NCI-H460 (cell line): ENCODE measurements at regions not wholly inside any gene's neighbourhood (a gene's known extent, or its start where the extent isn't known, plus 50 kb on each side); places are given as distances from the start of the nearest gene placed in this dataset.

Source experiments
- DNase-seq: peaks from one replicate; pipeline ENCODE4 v3.0.0-alpha.2; 2016; ENCODE audit warnings: low read depth; ENCODE audit errors: extremely low read depth

- DNase-seq, result no peak
Measured at GRCh38 chr4:61036071-61036684, 163.9 kb upstream of the ADGRL3 start.

- no peak for DNase-seq
Measured at GRCh38 chr4:61041527-61041926, 158.6 kb upstream of the ADGRL3 start.

GRCh38 chr4:61044837-61045236, 155.3 kb upstream of the ADGRL3 start:
- no peak for DNase-seq

- no peak for DNase-seq
Measured at GRCh38 chr4:61049018-61049417, 151.1 kb upstream of the ADGRL3 start.

- no peak for DNase-seq
Measured at GRCh38 chr4:61067381-61067780, 132.7 kb upstream of the ADGRL3 start.

- no peak for DNase-seq
Measured at GRCh38 chr4:61068060-61068459, 132.1 kb upstream of the ADGRL3 start.

- DNase-seq, result no peak
Measured at GRCh38 chr4:61068745-61069144, 131.4 kb upstream of the ADGRL3 start.

- DNase-seq, result no peak
Measured at GRCh38 chr4:61070269-61070668, 129.9 kb upstream of the ADGRL3 start.

- no peak for DNase-seq
Measured at GRCh38 chr4:61079427-61079826, 120.7 kb upstream of the ADGRL3 start.

GRCh38 chr4:61079976-61080375, 120.2 kb upstream of the ADGRL3 start:
- no peak for DNase-seq

- DNase-seq, result no peak
Measured at GRCh38 chr4:61085534-61085933, 114.6 kb upstream of the ADGRL3 start.

- DNase-seq, result no peak
Measured at GRCh38 chr4:61086357-61086756, 113.8 kb upstream of the ADGRL3 start.

GRCh38 chr4:61086979-61087378, 113.1 kb upstream of the ADGRL3 start:
- no peak for DNase-seq

- no peak for DNase-seq
Measured at GRCh38 chr4:61094854-61095598, 105.1 kb upstream of the ADGRL3 start.

- DNase-seq, result no peak
Measured at GRCh38 chr4:61128682-61129081, 71.4 kb upstream of the ADGRL3 start.

GRCh38 chr4:61129971-61130370, 70.2 kb upstream of the ADGRL3 start:
- DNase-seq, result no peak

- DNase-seq, result no peak
Measured at GRCh38 chr4:61143461-61143860, 56.7 kb upstream of the ADGRL3 start.

GRCh38 chr4:61149278-61149677, 50.8 kb upstream of the ADGRL3 start:
- no peak for DNase-seq
